ENCODE measurements at regions not wholly inside any gene's neighbourhood (a gene's known extent, or its start where the extent isn't known, plus 50 kb on each side); places are given as distances from the start of the nearest gene placed in this dataset.

- DNase-seq (ENCODE audit: extremely low spot score, unreplicated experiment): no peak
- Mint-ChIP-seq H3K27ac (no peak overlapping the region), H3K9me3 (no peaks in the 10 kb centered on the region), H3K27me3 (no peaks in the 10 kb centered on the region), H3K4me3 (no peak overlapping the region), H3K4me1 (ENCODE audit: unreplicated experiment) (peaks cover 33% of the 10 kb centered on the region), H3K36me3 (no peaks in the 10 kb centered on the region)
- no peak for TF ChIP-seq CTCF (conservative IDR thresholded peaks at IDR 0.05)
These were observed 134.4 kb downstream of the MAIP1 start for GRCh38 chr2:200089756-200090109.

- no peak for DNase-seq (ENCODE audit: extremely low spot score, unreplicated experiment)
- no peak overlapping the region for H3K27ac Mint-ChIP-seq
- no peaks in the 10 kb centered on the region for H3K9me3 Mint-ChIP-seq
- no peaks in the 10 kb centered on the region for H3K27me3 Mint-ChIP-seq
- H3K4me1 Mint-ChIP-seq (ENCODE audit: unreplicated experiment): peaks cover 38% of the 10 kb centered on the region
- H3K36me3 Mint-ChIP-seq: no peaks in the 10 kb centered on the region
- H3K4me3 Mint-ChIP-seq: no peak overlapping the region
- no peak for TF ChIP-seq CTCF (conservative IDR thresholded peaks at IDR 0.05)
These were observed 135.3 kb downstream of the MAIP1 start for GRCh38 chr2:200090683-200091082.

GRCh38 chr2:200091126-200091525, 135.7 kb downstream of the MAIP1 start:
- Mint-ChIP-seq H3K36me3 (no peaks in the 10 kb centered on the region), H3K4me3 (no peak overlapping the region)
- no peak for TF ChIP-seq CTCF (conservative IDR thresholded peaks at IDR 0.05)

GRCh38 chr2:200092235-200092634, 136.9 kb downstream of the MAIP1 start:
- Mint-ChIP-seq H3K9me3 (no peaks in the 10 kb centered on the region), H3K36me3 (no peaks in the 10 kb centered on the region), H3K27me3 (no peaks in the 10 kb centered on the region), H3K4me3 (no peak overlapping the region), H3K4me1 (ENCODE audit: unreplicated experiment) (peaks cover 30% of the 10 kb centered on the region), H3K27ac (no peak overlapping the region)
- DNase-seq (ENCODE audit: extremely low spot score, unreplicated experiment): no peak
- TF ChIP-seq CTCF (conservative IDR thresholded peaks at IDR 0.05): no peak

More at GRCh38 chr2:200091126-200091525, 135.7 kb downstream of the MAIP1 start:
- H3K27ac Mint-ChIP-seq: no peak overlapping the region
- peaks cover 38% of the 10 kb centered on the region for H3K4me1 Mint-ChIP-seq (ENCODE audit: unreplicated experiment)
- H3K27me3 Mint-ChIP-seq: no peaks in the 10 kb centered on the region
- no peaks in the 10 kb centered on the region for H3K9me3 Mint-ChIP-seq
- no peak for DNase-seq (ENCODE audit: extremely low spot score, unreplicated experiment)

- no peak for TF ChIP-seq CTCF (conservative IDR thresholded peaks at IDR 0.05)
- H3K36me3 Mint-ChIP-seq: no peaks in the 10 kb centered on the region
- no peak for DNase-seq (ENCODE audit: extremely low spot score, unreplicated experiment)
- H3K4me1 Mint-ChIP-seq (ENCODE audit: unreplicated experiment): peaks cover 19% of the 10 kb centered on the region
- no peaks in the 10 kb centered on the region for H3K9me3 Mint-ChIP-seq
- H3K4me3 Mint-ChIP-seq: no peak overlapping the region
- no peaks in the 10 kb centered on the region for H3K27me3 Mint-ChIP-seq
- no peak overlapping the region for H3K27ac Mint-ChIP-seq
These were observed 140.1 kb downstream of the MAIP1 start for GRCh38 chr2:200095436-200095835.

- no peaks in the 10 kb centered on the region for H3K9me3 Mint-ChIP-seq
- no peak overlapping the region for H3K4me3 Mint-ChIP-seq
- no peak for TF ChIP-seq CTCF (conservative IDR thresholded peaks at IDR 0.05)
- no peak for DNase-seq (ENCODE audit: extremely low spot score, unreplicated experiment)
- H3K27ac Mint-ChIP-seq: no peak overlapping the region
- no peaks in the 10 kb centered on the region for H3K36me3 Mint-ChIP-seq
- no peaks in the 10 kb centered on the region for H3K27me3 Mint-ChIP-seq
- peaks cover 6% of the 10 kb centered on the region for H3K4me1 Mint-ChIP-seq (ENCODE audit: unreplicated experiment)
These were observed 143.9 kb downstream of the MAIP1 start for GRCh38 chr2:200099256-200099655.
